Stimulated activated CD4-positive, alpha-beta T cell treated with anti-CD3 and anti-CD28 coated beads, Interleukin-4, amount 100 ng/mL, for 48 hours (primary cell): ENCODE measurements at regions not wholly inside any gene's neighbourhood (a gene's known extent, or its start where the extent isn't known, plus 50 kb on each side); places are given as distances from the start of the nearest gene placed in this dataset.

Experiments used
- DNase-seq, 2 donors: peaks; one replicate each; pipeline ENCODE4 v3.0.0-alpha.2; 2020; ENCODE audit warnings: low read depth in 2 of 2

GRCh38 chr2:65842104-65842503, 409.7 kb upstream of the SPRED2 start:
- DNase-seq = no peak

- DNase-seq = no peak
Measured at GRCh38 chr2:65835975-65836549, 403.7 kb upstream of the SPRED2 start.

GRCh38 chr2:65834771-65835475, 402.5 kb upstream of the SPRED2 start:
- DNase-seq = no peak

GRCh38 chr2:65834062-65834461, 401.7 kb upstream of the SPRED2 start:
- no peak for DNase-seq

GRCh38 chr2:65831509-65831908, 399.1 kb upstream of the SPRED2 start:
- no peak for DNase-seq

- DNase-seq = no peak
Measured at GRCh38 chr2:65826567-65826966, 394.2 kb upstream of the SPRED2 start.

GRCh38 chr2:65823511-65823910, 391.1 kb upstream of the SPRED2 start:
- DNase-seq = no peak

- DNase-seq = no peak
Measured at GRCh38 chr2:65820454-65820853, 388.1 kb upstream of the SPRED2 start.

GRCh38 chr2:65819963-65820362, 387.6 kb upstream of the SPRED2 start:
- no peak for DNase-seq

GRCh38 chr2:65818873-65819451, 386.6 kb upstream of the SPRED2 start:
- no peak for DNase-seq

GRCh38 chr2:65813631-65814173, 381.3 kb upstream of the SPRED2 start:
- DNase-seq = no peak

- DNase-seq = no peak
Measured at GRCh38 chr2:65812887-65813286, 380.5 kb upstream of the SPRED2 start.

- DNase-seq = no peak
Measured at GRCh38 chr2:65807942-65808341, 375.5 kb upstream of the SPRED2 start.

GRCh38 chr2:65804777-65805176, 372.4 kb upstream of the SPRED2 start:
- DNase-seq = no peak

- no peak for DNase-seq
Measured at GRCh38 chr2:65802298-65802942, 370.0 kb upstream of the SPRED2 start.

GRCh38 chr2:65800998-65801397, 368.6 kb upstream of the SPRED2 start:
- no peak for DNase-seq

GRCh38 chr2:65799141-65799854, 366.9 kb upstream of the SPRED2 start:
- DNase-seq = no peak

- DNase-seq = no peak
Measured at GRCh38 chr2:65798641-65799040, 366.2 kb upstream of the SPRED2 start.

GRCh38 chr2:65794994-65795393, 362.6 kb upstream of the SPRED2 start:
- DNase-seq = no peak

GRCh38 chr2:65791404-65791975, 359.1 kb upstream of the SPRED2 start:
- no peak for DNase-seq

GRCh38 chr2:65790676-65790935, 358.2 kb upstream of the SPRED2 start:
- no peak for DNase-seq
